ENCODE measurements at regions not wholly inside any gene's neighbourhood (a gene's known extent, or its start where the extent isn't known, plus 50 kb on each side); places are given as distances from the start of the nearest gene placed in this dataset.
"Not testable (repeated sequence)": the region's sequence is repeated elsewhere in the genome, so short reads cannot be mapped to it uniquely, and the experiment has no call there.

- no peak for DNase-seq (ENCODE audit: extremely low read depth, low read depth, low spot score)
Measured at GRCh38 chr9:89949111-89949510, 344.3 kb downstream of the GADD45G start.

- no peak for DNase-seq (ENCODE audit: extremely low read depth, low read depth, low spot score)
Measured at GRCh38 chr9:89951675-89952074, 346.9 kb downstream of the GADD45G start.

DNA sequence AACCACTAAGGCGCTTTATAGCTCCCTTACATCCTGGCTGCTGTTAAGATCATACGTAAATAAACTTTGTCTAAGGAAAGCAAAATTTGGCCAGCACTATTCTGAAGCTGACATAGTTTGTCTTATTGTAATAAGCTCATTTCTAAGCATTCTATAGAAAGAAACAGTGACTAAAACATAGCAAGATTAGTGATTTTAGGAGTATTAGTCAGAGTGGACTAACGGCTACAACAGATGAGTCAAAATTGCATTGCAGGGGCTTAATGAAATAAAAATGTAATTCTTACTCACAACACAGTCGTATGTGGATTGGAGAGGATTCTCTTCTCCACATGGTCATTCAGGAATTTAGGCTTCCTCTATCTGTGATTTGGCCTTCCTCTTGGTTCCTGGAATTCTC lies 347.6 kb downstream of the GADD45G start:
- no peak for DNase-seq (ENCODE audit: extremely low read depth, low read depth, low spot score)

- DNase-seq (ENCODE audit: extremely low read depth, low read depth, low spot score), result not testable (repeated sequence)
Measured at GRCh38 chr9:89953263-89953662, 348.5 kb downstream of the GADD45G start.

DNA sequence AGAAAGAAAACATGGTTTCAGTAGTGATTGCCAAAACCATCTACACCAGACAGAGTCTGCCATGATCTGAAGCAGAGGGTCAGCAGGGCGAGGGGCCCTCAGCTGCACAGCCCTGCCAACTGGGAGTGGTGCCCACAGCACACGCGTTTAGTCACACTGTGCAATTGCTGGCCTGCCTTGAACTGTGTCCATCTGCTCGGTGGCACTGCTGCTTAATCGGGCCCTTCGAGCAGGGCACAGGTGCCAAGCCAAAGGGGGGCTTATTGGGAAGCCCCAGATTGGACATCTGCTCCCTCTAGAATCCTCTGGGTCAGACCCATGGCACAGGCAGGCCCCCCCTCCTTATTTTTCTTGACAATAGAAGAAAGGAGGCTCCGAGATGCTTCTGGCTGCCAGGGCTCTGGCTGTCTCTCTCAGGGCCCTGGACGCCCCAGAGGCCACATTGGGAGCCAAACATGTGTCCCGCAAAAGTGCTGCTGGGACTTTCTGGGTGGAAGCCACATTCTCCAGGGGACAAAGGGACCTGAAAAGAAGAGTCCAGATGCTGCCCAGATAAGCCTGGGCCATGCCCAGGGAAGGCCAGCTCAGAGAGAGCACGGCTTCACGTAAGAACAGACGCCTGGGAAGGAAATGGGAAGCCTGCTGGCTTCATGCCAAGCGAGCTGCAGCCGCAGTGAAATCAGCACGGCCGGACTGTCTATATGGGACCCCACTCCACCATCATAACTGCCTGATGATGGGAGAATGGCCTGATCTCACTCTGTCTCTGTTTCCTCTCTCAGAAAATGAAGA lies 349.2 kb downstream of the GADD45G start:
- no peak for DNase-seq (ENCODE audit: extremely low read depth, low read depth, low spot score)

- DNase-seq (ENCODE audit: extremely low read depth, low read depth, low spot score), result no peak
Measured at GRCh38 chr9:89955144-89955543, 350.3 kb downstream of the GADD45G start.

DNA sequence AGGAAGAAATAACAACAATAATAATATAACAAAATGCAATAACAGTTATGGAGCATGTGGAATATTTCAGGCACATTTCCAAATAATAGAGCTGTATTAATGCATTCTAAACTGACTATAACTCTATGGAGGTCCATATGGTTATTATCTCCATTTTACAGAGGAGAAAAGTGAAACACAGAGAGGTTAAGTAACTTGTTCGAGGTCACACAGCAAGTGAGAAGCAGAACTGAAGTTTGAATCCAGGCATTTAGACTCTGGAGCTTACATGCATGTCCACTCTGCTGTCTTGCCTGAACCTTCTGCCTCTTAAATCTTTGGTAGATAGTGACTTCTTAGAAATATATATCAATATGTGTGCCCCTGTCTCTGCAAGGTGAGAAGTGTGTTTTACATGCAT lies 350.8 kb downstream of the GADD45G start:
- DNase-seq (ENCODE audit: extremely low read depth, low read depth, low spot score), result no peak

- no peak for DNase-seq (ENCODE audit: extremely low read depth, low read depth, low spot score)
Measured at GRCh38 chr9:89956331-89956730, 351.5 kb downstream of the GADD45G start.

DNA sequence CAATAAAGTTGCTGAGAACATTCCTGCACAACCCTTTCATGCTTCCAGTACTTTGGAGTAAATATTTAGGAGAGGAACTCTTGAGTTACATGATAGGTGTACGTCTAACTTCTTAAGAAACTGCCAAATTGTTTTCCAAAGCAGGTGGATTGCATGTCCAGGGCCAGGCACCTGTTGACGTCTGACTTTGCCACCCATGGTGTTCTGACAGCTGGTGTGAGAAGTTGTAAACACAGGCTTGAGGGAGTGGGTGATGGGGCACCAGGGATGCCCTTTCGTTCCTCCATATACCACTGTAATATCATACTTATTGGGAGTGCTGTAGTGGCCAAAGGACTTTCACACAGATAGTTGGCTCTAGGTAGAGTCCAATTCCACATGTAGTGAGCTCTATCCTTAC lies 352.1 kb downstream of the GADD45G start:
- DNase-seq (ENCODE audit: extremely low read depth, low read depth, low spot score), result no peak

DNA sequence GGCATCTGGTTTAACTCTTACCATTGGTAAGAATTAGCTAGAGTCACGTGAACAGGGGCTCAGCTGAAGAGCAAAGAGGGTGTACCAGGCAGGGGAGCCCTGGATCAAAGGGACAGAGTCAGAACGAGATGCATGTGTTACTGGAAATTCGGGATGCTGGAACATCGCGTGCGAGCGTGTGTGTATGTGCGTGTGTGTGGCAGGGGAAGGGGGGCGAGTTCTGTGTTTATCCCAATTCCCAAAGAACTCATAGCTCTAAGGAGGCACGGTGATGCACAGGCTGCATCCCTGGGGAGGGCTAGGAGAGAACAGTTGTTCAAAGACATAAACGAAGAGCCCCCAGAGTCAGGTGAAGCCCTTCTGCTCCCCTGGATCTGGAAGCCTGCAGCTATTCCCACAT lies 353.3 kb downstream of the GADD45G start:
- DNase-seq (ENCODE audit: extremely low read depth, low read depth, low spot score), result no peak

GRCh38 chr9:89961616-89962341 lies 357.0 kb downstream of the GADD45G start:
- no peak for DNase-seq (ENCODE audit: extremely low read depth, low read depth, low spot score)

DNA sequence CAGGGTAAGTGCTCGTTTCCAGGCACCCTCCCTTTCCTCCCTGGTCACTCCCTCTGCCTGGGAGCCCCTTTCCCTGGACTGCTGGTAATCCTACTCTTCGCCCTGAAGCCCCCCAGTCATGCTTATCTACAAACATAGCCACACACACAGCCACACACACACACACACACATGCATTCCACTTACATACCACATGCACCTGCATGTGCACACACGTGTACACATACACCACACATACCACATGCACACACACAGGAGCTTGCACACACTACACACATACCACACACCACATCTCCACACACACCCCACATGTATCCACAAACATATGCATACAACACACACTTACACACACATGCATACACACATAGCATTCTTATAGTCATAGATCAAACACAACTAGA lies 358.5 kb downstream of the GADD45G start:
- DNase-seq (ENCODE audit: extremely low read depth, low read depth, low spot score), result no peak

GRCh38 chr9:89967527-89967926 lies 362.7 kb downstream of the GADD45G start:
- no peak for DNase-seq (ENCODE audit: extremely low read depth, low read depth, low spot score)

GRCh38 chr9:89969156-89969675 lies 364.4 kb downstream of the GADD45G start:
- no peak for DNase-seq (ENCODE audit: extremely low read depth, low read depth, low spot score)

- no peak for DNase-seq (ENCODE audit: extremely low read depth, low read depth, low spot score)
Measured at GRCh38 chr9:89969881-89970639, 365.2 kb downstream of the GADD45G start.

DNA sequence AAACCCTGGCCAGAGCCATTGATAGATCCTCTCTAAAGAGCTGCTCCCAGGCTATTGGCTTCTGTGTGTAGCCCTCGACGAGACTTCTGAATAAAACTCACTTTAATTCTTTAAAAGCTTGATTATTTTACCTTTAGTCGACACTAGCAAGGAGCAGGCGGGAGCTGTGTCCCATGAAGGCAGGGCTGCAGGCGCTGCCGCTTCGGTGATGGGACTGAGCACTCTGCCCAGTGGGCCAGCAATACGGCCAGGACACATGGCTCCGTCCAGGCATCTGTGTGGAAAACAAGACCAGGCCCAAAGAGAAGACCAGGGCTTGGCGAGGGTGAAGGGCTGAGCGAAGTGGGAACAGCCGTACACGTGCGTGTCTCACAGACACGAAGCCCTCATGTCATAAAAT lies 365.9 kb downstream of the GADD45G start:
- DNase-seq (ENCODE audit: extremely low read depth, low read depth, low spot score), result no peak

DNA sequence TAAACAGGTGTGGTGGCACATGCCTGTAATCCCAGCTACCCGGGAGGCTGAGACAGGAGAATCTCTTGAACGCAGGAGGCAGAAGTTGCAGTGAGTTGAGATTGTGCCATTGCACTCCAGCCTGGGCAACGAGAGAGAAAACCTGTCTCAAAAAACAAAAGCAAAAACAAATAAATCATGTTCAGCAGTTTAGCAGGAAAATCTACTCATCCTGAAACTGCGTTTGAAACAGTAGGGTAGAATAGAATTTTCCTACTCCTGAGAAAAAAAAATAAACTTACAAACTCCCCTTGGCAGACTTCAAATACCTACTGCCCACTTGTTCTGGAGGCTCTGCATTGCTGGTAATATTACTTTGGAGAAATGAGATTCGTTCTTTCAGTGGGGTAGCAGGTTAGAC lies 367.7 kb downstream of the GADD45G start:
- DNase-seq (ENCODE audit: extremely low read depth, low read depth, low spot score), result no peak

DNA sequence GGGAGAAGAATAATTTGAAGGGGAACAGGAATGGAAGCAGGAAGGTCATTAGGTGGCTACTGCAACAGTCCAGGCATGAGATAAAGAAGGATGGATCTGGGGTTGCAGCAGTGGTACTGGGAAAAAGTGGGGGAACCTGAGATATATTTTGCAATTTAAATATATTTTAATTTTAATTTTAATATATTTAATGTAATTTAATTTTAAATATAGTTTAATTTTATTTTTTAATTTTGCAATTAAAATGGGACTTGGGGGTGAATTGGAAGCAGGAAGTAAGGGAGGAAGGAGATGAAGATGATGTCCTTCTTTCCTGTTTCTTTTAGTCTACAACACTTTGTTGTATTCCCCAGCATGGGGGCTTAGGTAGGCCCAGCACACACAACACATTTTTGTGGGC lies 369.8 kb downstream of the GADD45G start:
- no peak for DNase-seq (ENCODE audit: extremely low read depth, low read depth, low spot score)

DNA sequence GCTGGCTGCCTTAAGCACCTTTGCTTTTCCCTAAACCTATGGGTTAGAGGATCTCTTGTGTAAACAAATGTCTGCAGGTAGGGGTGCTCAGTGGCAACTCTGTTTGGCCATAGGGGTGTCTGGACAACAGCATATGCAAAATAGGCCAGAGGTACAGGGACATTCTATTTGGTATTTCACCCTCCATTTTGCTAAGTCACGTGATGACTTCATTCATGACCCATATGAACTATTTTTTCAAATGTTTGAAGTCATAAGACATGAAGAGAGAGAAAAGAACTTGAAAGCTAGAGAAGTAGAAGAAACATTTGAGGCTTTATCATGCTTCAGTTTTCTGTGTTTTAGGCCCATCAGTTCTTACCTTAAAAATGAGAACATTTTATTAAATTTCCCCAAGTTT lies 370.2 kb downstream of the GADD45G start:
- no peak for DNase-seq (ENCODE audit: extremely low read depth, low read depth, low spot score)

DNA sequence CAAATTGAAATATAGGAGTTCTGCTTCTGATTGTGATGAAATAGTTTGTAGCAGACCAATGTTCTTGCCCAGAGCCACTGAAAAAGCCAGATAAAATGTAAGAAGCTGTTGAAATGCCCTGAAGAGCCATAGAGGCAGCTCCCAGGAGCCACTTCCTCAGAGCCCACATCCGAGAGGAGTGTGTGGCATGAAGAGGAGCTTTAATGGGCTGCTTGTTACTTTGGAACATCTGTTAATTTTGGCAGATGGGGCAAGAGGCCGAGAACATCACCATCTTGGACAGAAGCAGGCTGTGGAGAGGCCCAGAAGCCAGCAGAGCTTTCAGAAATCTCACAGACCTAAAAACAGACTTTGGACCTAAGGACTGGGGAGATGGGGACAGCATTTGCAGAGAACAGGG lies 370.8 kb downstream of the GADD45G start:
- no peak for DNase-seq (ENCODE audit: extremely low read depth, low read depth, low spot score)

DNA sequence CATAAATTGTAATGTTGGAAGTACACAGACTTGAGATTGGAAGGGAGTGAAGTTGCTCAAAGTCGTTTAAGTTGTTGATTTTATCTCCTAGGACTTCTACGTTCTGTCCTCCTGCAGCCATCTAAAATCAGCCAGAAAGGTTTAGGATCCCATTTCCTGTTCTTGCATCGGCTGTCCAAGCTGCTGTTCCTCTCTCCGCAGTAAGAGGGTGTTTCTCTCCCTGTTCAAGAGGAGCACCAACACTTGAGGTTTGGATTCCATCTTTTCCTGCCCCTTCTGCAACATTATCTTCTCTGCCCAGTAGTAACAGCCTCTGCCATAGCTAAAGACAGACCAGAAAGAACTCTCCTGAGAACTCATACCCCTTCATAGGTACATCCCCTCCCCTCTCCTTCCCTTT lies 373.4 kb downstream of the GADD45G start:
- no peak for DNase-seq (ENCODE audit: extremely low read depth, low read depth, low spot score)

Measured in glomerular endothelial cell (primary cell).